ENCODE measurements at regions not wholly inside any gene's neighbourhood (a gene's known extent, or its start where the extent isn't known, plus 50 kb on each side); places are given as distances from the start of the nearest gene placed in this dataset.

DNA sequence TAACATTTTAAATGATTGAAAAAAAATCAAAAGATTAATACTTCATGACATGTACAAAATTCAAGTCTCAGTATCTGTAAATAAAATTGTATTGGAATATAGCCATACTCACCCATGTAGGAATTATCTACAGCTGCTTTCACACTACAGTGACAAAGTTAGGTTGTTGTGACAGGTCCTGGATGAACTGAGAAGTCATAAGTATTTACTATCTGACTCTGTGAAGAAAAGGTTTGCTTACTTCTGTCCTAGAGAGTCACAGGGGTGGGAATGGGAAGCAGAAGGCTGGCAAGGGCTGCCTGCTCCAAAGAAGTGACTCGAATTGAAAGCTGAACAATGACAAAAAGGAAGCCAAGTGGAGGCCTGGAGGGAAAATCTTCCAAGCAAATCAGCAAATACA lies 155.2 kb downstream of the SLC30A10 start:
- POLR2A ChIA-PET: no interaction called here
- WGBS (ENCODE audit: low lambda C conversion rate): 0% methylated on average over 1 of the region's 1 CpG
- FAIRE-seq (no peak), ATAC-seq (no peak), DNase-seq (ENCODE audit: low spot score) (no peak)
- intact Hi-C loops (cut with micrococcal nuclease; ENCODE audit: unreplicated experiment): no loop called here
- H3K4me1 ChIP-seq (ENCODE audit: insufficient read depth, low read length): no peaks in the 10 kb centered on the region
- no peak overlapping the region for H3K4me3 ChIP-seq (replicated peaks in 1 of 3; ENCODE audit: insufficient read depth in 1 of 3, low read depth in 2 of 3, low read length in 3 of 3)
- no peak overlapping the region for H3K4me2 ChIP-seq (ENCODE audit: low read depth, low read length)
- no peak overlapping the region for H3K9ac ChIP-seq (ENCODE audit: insufficient read depth, low read depth, low read length)
- no TSS peak for BruUV-seq (replicated peaks)
- no peaks in the 10 kb centered on the region for H3K27me3 ChIP-seq (ENCODE audit: control insufficient read depth in 1 of 2, insufficient read depth in 2 of 2, low read length in 2 of 2)
- no peaks in the 10 kb centered on the region for H4K20me1 ChIP-seq (ENCODE audit: insufficient read depth, low read length)
- no peaks in the 10 kb centered on the region for H3K9me3 ChIP-seq (ENCODE audit: low read length)
- H2AFZ ChIP-seq (ENCODE audit: low read length): no peak overlapping the region
- TF ChIP-seq, protein P1, sequence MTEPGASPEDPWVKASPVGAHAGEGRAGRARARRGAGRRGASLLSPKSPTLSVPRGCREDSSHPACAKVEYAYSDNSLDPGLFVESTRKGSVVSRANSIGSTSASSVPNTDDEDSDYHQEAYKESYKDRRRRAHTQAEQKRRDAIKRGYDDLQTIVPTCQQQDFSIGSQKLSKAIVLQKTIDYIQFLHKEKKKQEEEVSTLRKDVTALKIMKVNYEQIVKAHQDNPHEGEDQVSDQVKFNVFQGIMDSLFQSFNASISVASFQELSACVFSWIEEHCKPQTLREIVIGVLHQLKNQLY (CRISPR knock-in tag; IDR thresholded peaks at IDR 0.05): no peak
- TF ChIP-seq RARA (CRISPR knock-in tag; IDR thresholded peaks at IDR 0.05) (no peak), ZNF24 (IDR thresholded peaks at IDR 0.05) (no peak), ZNF446 (CRISPR knock-in tag; IDR thresholded peaks at IDR 0.05) (no peak), ZNF775 (CRISPR knock-in tag; IDR thresholded peaks at IDR 0.05; ENCODE audit: borderline replicate concordance) (no peak), ZC3H4 (CRISPR knock-in tag; IDR thresholded peaks at IDR 0.05; ENCODE audit: borderline replicate concordance) (no peak), ARID2 (CRISPR knock-in tag; IDR thresholded peaks at IDR 0.05; ENCODE audit: borderline replicate concordance) (no peak), CHD4 (IDR thresholded peaks at IDR 0.05; ENCODE audit: borderline replicate concordance, low read length) (no peak), HNF4A (CRISPR knock-in tag; IDR thresholded peaks at IDR 0.05) (no peak), CENPT (CRISPR knock-in tag; IDR thresholded peaks at IDR 0.05; ENCODE audit: low read depth) (no peak), PTBP1 (IDR thresholded peaks at IDR 0.05; ENCODE audit: low read depth, low read length, poor library complexity, severe bottlenecking) (no peak), TAF1 (CRISPR knock-in tag; IDR thresholded peaks at IDR 0.05) (no peak), NCOR1 (IDR thresholded peaks at IDR 0.05; ENCODE audit: borderline replicate concordance, low read length) (no peak), BHLHE40 (IDR thresholded peaks at IDR 0.05; ENCODE audit: low read length) (no peak)
- TF ChIP-seq, protein P2, sequence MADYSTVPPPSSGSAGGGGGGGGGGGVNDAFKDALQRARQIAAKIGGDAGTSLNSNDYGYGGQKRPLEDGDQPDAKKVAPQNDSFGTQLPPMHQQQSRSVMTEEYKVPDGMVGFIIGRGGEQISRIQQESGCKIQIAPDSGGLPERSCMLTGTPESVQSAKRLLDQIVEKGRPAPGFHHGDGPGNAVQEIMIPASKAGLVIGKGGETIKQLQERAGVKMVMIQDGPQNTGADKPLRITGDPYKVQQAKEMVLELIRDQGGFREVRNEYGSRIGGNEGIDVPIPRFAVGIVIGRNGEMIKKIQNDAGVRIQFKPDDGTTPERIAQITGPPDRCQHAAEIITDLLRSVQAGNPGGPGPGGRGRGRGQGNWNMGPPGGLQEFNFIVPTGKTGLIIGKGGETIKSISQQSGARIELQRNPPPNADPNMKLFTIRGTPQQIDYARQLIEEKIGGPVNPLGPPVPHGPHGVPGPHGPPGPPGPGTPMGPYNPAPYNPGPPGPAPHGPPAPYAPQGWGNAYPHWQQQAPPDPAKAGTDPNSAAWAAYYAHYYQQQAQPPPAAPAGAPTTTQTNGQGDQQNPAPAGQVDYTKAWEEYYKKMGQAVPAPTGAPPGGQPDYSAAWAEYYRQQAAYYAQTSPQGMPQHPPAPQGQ (CRISPR knock-in tag; IDR thresholded peaks at IDR 0.05; ENCODE audit: borderline replicate concordance): no peak
- TF ChIP-seq, protein P3, sequence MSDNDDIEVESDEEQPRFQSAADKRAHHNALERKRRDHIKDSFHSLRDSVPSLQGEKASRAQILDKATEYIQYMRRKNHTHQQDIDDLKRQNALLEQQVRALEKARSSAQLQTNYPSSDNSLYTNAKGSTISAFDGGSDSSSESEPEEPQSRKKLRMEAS (IDR thresholded peaks at IDR 0.05): no peak
- CTCF ChIA-PET (ENCODE audit: low intra/inter-chr PET ratio, low total read pairs): no interaction called here
- no peak overlapping the region for H3K27ac ChIP-seq (ENCODE audit: extremely low read length, insufficient read depth, low read length)
- H3K36me3 ChIP-seq (replicated peaks in 1 of 2; ENCODE audit: control insufficient read depth in 1 of 2, insufficient read depth in 2 of 2, low read length in 2 of 2): no peaks in the 10 kb centered on the region
- H3K79me2 ChIP-seq (ENCODE audit: insufficient read depth, low read length): no peaks in the 10 kb centered on the region
- in situ Hi-C loops (cut with HindIII; ENCODE audit: extremely low pct_ligation_motif_present, low pct_unique_long_range_greater_than_20kb): no loop called here

All from HepG2 (cell line).